IPS DF 4.7 (cell line): ENCODE measurements at regions not wholly inside any gene's neighbourhood (a gene's known extent, or its start where the extent isn't known, plus 50 kb on each side); places are given as distances from the start of the nearest gene placed in this dataset.

ENCODE experiments used
- DNase-seq: peaks from one replicate; pipeline ENCODE4 v3.0.0-alpha.2; 2013; ENCODE audit warnings: low spot score; ENCODE audit errors: extremely low read depth

- no peak for DNase-seq
Measured at GRCh38 chr7:121451367-121452094, 55.4 kb upstream of the FAM3C start.

DNA sequence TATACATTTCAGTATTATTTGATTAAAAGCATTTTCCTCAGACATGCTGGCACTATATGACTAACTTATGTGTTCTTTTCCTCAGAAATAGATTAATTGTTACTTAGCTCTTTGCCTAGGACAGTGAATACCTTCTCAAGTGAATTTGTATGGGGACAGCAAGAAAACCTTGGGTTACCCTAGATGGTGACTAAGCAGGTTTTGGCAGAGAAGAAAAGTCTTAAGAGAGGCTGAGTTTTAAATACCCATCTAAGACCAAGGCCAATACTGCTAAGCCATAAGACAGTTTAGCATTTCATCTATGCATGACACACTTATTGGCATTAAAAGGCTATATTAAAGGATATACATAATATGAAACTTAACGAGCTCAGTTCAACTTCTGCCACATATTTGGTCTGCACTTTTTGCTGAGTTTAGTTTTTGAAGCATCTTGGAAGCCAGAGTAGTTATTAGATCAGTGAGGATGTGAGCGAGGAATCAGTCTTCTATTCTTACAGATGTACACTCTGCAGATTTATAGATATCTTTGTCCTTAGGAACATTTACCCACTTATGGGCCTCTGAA lies 54.6 kb upstream of the FAM3C start:
- DNase-seq = no peak

DNA sequence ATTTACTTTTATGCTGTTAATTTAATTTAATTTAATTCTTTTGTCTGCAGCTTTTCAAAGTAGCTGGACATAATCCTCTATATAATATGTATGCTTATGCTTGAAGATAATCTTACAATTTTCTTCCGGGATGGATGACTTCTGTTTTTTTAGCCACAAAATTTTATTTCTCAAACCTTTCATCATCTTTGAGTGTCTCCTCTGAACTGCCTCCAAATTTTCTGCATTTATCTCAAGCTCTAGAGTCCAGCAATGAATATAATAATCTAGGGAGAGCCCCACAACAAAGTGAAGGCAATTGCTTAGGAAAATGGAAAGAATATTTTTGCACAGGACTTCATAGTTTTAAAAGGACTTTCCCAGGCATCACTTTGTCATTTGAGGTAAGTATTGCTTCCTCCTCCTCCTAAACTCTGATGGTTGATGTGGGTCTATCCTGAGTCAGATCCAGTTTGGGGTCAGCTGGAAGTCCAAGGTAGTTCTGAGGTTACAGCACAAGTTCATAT lies 53.7 kb upstream of the FAM3C start:
- no peak for DNase-seq

GRCh38 chr7:121449329-121449728 lies 53.2 kb upstream of the FAM3C start:
- DNase-seq = no peak

DNA sequence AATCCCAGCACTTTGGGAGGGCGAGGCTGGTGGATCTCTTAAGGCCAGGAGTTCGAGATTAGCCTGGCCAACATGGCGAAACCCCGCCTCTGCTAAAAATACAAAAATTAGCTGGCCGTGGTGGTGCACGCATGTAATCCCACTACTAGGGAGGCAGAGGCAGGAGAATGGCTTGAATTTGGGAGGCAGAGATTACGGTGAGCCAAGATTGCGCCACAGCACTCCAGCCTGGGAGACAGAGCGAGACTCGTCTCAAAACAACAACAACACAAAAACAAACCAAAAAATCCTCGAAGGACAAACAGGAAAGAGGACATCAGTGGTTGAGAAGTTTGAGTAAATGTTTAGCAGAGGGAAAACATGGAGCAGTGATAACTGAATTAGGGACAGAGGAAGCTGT lies 52.3 kb upstream of the FAM3C start:
- no peak for DNase-seq

DNA sequence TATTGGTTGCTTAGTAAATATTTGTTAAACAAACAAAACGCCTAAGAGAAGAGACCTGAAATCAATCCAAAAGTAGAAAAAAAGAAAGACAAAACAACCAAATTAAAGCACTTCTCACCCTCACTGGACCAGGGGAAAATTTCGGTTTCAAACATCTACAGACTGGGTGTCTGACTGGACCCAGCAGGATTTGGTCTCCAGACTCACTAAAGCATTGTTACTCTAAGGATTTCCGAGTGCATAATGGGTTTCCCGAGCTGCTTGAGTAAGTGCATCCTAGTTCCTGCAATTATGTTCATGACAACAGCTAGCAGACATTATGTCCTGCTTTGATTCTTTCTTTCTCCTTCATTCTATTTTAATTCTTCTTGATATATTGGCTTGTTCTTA lies 51.8 kb upstream of the FAM3C start:
- DNase-seq = no peak

DNA sequence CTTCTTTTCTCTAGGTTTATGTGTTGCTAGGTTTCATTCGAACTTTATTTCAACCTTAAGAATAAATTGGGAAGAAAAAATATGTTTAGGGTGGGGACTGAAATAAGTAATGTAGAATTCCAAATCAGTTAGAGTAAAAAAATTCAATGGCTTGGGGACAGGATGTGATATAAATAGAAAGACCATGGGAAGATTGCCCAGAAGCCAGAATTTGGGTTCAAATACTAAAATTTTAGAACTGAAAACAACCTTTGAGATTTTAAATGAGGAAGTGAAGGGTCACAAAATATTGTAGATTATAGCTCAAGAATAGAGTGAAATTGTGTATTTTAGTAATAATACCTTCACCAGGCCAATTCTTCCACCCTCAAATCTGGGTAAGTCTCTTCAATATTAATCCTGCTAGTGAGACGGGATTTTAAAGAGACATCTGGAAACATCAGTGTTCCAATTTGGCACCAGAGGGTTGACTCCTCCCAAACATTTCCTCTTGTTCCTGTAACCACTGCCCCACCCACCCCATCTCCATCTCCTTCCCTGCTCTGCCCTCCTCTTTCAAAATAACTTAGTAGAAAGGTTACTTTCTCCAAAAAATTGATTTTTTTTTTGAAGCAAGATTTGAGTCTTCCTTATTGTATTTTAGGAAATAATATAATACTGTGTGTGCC lies 51.3 kb upstream of the FAM3C start:
- no peak for DNase-seq

DNA sequence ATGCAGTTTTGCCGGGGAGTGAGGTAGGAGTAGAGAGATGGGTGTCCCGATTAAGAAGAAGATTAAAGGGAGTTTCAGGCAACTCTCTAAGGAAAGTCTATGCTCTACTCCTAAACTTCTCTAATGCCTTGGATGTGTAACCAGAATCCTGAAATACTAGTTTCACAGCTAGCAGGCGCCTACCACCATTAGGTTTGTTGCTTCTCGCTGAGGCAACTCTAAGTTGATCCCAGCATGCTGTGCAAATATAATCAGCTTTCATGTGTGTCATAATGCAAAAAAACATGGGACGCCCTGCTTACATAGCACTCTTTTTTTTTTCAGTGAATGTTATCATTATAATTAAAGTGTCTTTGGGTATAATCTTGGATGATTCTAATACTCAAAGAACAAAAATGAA lies 50.4 kb upstream of the FAM3C start:
- no peak for DNase-seq
